Neural progenitor cell (in vitro differentiated cells): ENCODE measurements at regions not wholly inside any gene's neighbourhood (a gene's known extent, or its start where the extent isn't known, plus 50 kb on each side); places are given as distances from the start of the nearest gene placed in this dataset.

Source experiments
- CTCF ChIP-seq: fragments of 200-600 bp; sonication (generic); IDR thresholded peaks from 2 replicates; pipeline ENCODE4 v1.5.1; 2017; ENCODE audit warnings: antibody characterized with exemption, mild to moderate bottlenecking
- EZH2 ChIP-seq: fragments of 200-600 bp; sonication (generic); IDR thresholded peaks from 2 replicates; pipeline ENCODE4 v1.6.1; 2017; ENCODE audit warnings: antibody characterized with exemption, mild to moderate bottlenecking, moderate library complexity
- EZH2phosphoT487 ChIP-seq: fragments of 200-600 bp; sonication (generic); IDR thresholded peaks from 2 replicates; pipeline ENCODE4 v1.6.1; 2017; ENCODE audit warnings: antibody characterized with exemption

DNA sequence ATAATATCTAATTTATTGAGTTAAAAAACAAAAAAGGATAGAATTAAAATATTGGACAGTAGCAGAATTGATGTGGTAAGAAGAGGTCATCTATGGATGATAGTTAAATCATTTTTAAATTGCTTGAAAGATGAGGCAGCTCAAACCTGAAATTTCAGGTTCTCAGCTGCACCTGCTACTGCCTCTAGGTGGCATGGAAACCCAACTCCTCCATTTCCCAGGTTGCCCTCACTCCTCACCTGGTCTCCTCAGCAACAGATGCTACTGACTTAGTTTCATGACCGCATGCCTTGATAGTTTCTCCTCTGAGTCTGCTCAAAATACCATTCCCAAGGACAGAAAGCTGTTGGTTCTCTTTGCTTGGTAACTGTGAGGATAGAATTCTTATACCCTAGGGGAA, 148.1 kb downstream of the ABHD5 start:
- TF ChIP-seq CTCF (no peak), EZH2 (no peak), EZH2phosphoT487 (no peak)
